H9 (cell line): ENCODE measurements at regions not wholly inside any gene's neighbourhood (a gene's known extent, or its start where the extent isn't known, plus 50 kb on each side); places are given as distances from the start of the nearest gene placed in this dataset.

Experiments
- DNase-seq: peaks from one replicate; pipeline ENCODE4 v3.0.0-alpha.2; 2017
- H2AFZ ChIP-seq: one replicate; pipeline ENCODE4 v1.6.1; 2013; ENCODE audit warnings: mild to moderate bottlenecking, low read length, control low read depth, moderate library complexity
- H2AK5ac ChIP-seq: 2 replicates; pipeline ENCODE4 v1.6.1; 2013; ENCODE audit warnings: low read length, control low read depth, mixed read lengths; ENCODE audit not compliant: insufficient read length
- H2BK120ac ChIP-seq: one replicate; pipeline ENCODE4 v1.6.1; 2013; ENCODE audit warnings: low read depth, mild to moderate bottlenecking, low read length, control low read depth, inconsistent platforms; ENCODE audit not compliant: poor library complexity, severe bottlenecking
- H2BK12ac ChIP-seq: 2 replicates; pipeline ENCODE4 v1.6.1; 2013; ENCODE audit warnings: low read length, control low read depth, mixed read lengths, low read depth; ENCODE audit not compliant: insufficient read length
- H2BK15ac ChIP-seq: 2 replicates; pipeline ENCODE4 v1.6.1; 2013; ENCODE audit warnings: low read depth, low read length, control low read depth
- H2BK20ac ChIP-seq: one replicate; pipeline ENCODE4 v1.6.1; 2013; ENCODE audit warnings: low read depth, mild to moderate bottlenecking, low read length, control low read depth, inconsistent platforms; ENCODE audit not compliant: poor library complexity, severe bottlenecking
- H2BK5ac ChIP-seq: 2 replicates; pipeline ENCODE4 v1.6.1; 2013; ENCODE audit warnings: low read length, control low read depth, mixed read lengths; ENCODE audit not compliant: insufficient read length
- H3K14ac ChIP-seq: 2 replicates; pipeline ENCODE4 v1.6.1; 2013; ENCODE audit warnings: low read length, control low read depth; ENCODE audit not compliant: insufficient read depth
- H3K18ac ChIP-seq: 2 replicates; pipeline ENCODE4 v1.6.1; 2013; ENCODE audit warnings: low read depth, mild to moderate bottlenecking, mixed read lengths, low read length, control low read depth; ENCODE audit not compliant: insufficient read length
- H3K23ac ChIP-seq: 2 replicates; pipeline ENCODE4 v1.6.1; 2013; ENCODE audit warnings: low read length, control low read depth, mixed read lengths, low read depth; ENCODE audit not compliant: insufficient read length
- H3K23me2 ChIP-seq: 2 replicates; pipeline ENCODE4 v1.6.1; 2013; ENCODE audit warnings: low read depth, mild to moderate bottlenecking, mixed read lengths, low read length, control low read depth; ENCODE audit not compliant: insufficient read length, poor library complexity, severe bottlenecking
- H3K27ac ChIP-seq: 2 replicates; pipeline ENCODE4 v1.5.1; 2013; ENCODE audit warnings: low read length, control low read depth, mixed read lengths, low read depth; ENCODE audit not compliant: insufficient read length
- H3K27me3 ChIP-seq: 2 replicates; pipeline ENCODE4 v1.6.1; 2013; ENCODE audit warnings: low read length, control low read depth, inconsistent platforms; ENCODE audit not compliant: insufficient read depth
- H3K4ac ChIP-seq: 2 replicates; pipeline ENCODE4 v1.6.1; 2013; ENCODE audit warnings: low read depth, mild to moderate bottlenecking, control low read depth, inconsistent platforms, low read length, moderate library complexity
- H3K4me1 ChIP-seq: 2 replicates; pipeline ENCODE4 v1.6.1; 2013; ENCODE audit warnings: low read length, control low read depth, inconsistent platforms; ENCODE audit not compliant: insufficient read depth
- H3K4me2 ChIP-seq: 2 replicates; pipeline ENCODE4 v1.6.1; 2013; ENCODE audit warnings: low read length, control low read depth, mixed read lengths; ENCODE audit not compliant: insufficient read length, insufficient read depth
- H3K56ac ChIP-seq: 2 replicates; pipeline ENCODE4 v1.6.1; 2013; ENCODE audit warnings: low read depth, mild to moderate bottlenecking, mixed read lengths, low read length, control low read depth; ENCODE audit not compliant: insufficient read length
- H3K79me1 ChIP-seq: 2 replicates; pipeline ENCODE4 v1.6.1; 2013; ENCODE audit warnings: low read depth, mild to moderate bottlenecking, moderate library complexity, low read length, control low read depth, inconsistent platforms; ENCODE audit not compliant: insufficient read depth, poor library complexity, severe bottlenecking
- H3K79me2 ChIP-seq: 2 replicates; pipeline ENCODE4 v1.6.1; 2013; ENCODE audit warnings: low read length, control low read depth, inconsistent platforms; ENCODE audit not compliant: insufficient read depth
- H3K9ac ChIP-seq: 2 replicates; pipeline ENCODE4 v1.6.1; 2013; ENCODE audit warnings: low read length, control low read depth, mixed read lengths; ENCODE audit not compliant: insufficient read length; ENCODE audit errors: extremely low read depth
- H3K9me3 ChIP-seq: one replicate; pipeline ENCODE4 v1.6.1; 2013; ENCODE audit warnings: low read depth, low read length, inconsistent platforms; ENCODE audit not compliant: control insufficient read depth
- H3T11ph ChIP-seq: one replicate; pipeline ENCODE4 v1.6.1; 2013; ENCODE audit warnings: mild to moderate bottlenecking, low read length, control low read depth, inconsistent platforms
- H4K20me1 ChIP-seq: one replicate; pipeline ENCODE4 v1.6.1; 2013; ENCODE audit not compliant: control insufficient read depth, insufficient read length, insufficient read depth
- H4K5ac ChIP-seq: 2 replicates; pipeline ENCODE4 v1.6.1; 2013; ENCODE audit warnings: low read depth, mild to moderate bottlenecking, mixed read lengths, low read length, control low read depth; ENCODE audit not compliant: insufficient read length
- H4K8ac ChIP-seq: replicated peaks from 2 replicates; pipeline ENCODE4 v1.6.1; 2013; ENCODE audit warnings: low read length, control low read depth, mixed read lengths, low read depth; ENCODE audit not compliant: insufficient read length
- H4K91ac ChIP-seq: 2 replicates; pipeline ENCODE4 v1.6.1; 2013; ENCODE audit warnings: low read depth, mild to moderate bottlenecking, moderate library complexity, mixed read lengths, low read length, control low read depth; ENCODE audit not compliant: insufficient read length
- H3K27ac Mint-ChIP-seq, 3 experiments: 2 replicates in 2 of 3; 3 replicates in 1 of 3; pipeline ENCODE4 v1.8.0; 2020 to 2021; ENCODE audit warnings: mixed read lengths in 3 of 3, mild to moderate bottlenecking in 1 of 3, moderate library complexity in 1 of 3
- H3K27me3 Mint-ChIP-seq: 2 replicates; pipeline ENCODE4 v1.8.0; 2021; ENCODE audit warnings: low read depth, mild to moderate bottlenecking, moderate library complexity, mixed read lengths
- H3K36me3 Mint-ChIP-seq, 3 experiments: 2 replicates in 2 of 3; 3 replicates in 1 of 3; pipeline ENCODE4 v1.8.0; 2020 to 2021; ENCODE audit warnings: low read depth in 3 of 3, mixed read lengths in 3 of 3; ENCODE audit not compliant: insufficient read depth in 1 of 3
- H3K4me1 Mint-ChIP-seq, 2 experiments: 2 replicates each; pipeline ENCODE4 v1.8.0; 2020; ENCODE audit warnings: mixed read lengths in 2 of 2
- H3K4me3 Mint-ChIP-seq, 2 experiments: 2 replicates in 1 of 2; 3 replicates in 1 of 2; pipeline ENCODE4 v1.8.0; 2020 to 2021; ENCODE audit warnings: mild to moderate bottlenecking in 2 of 2, mixed read lengths in 2 of 2, moderate library complexity in 1 of 2
- H3K9me3 Mint-ChIP-seq, 2 experiments: 2 replicates in 1 of 2; 3 replicates in 1 of 2; pipeline ENCODE4 v1.8.0; 2020; ENCODE audit warnings: mild to moderate bottlenecking in 2 of 2, mixed read lengths in 2 of 2, moderate library complexity in 1 of 2
- WGBS: extraction: QIAGEN DNeasy Blood & Tissue Kit; methylation state at CpG from one replicate; pipeline ENCODE4 v1.1.7; 2013; ENCODE audit warnings: missing lambda C conversion rate, low lambda C conversion rate, mixed read lengths; ENCODE audit not compliant: insufficient read length; ENCODE audit errors: extremely low coverage; 5-methylcytosine and 5-hydroxymethylcytosine counted together
- TF ChIP-seq, protein P1 (sequence below): fragments of 200-600 bp; sonication (generic); conservative IDR thresholded peaks from 3 replicates; pipeline ENCODE4 v1.8.0; 2021; ENCODE audit warnings: antibody characterized with exemption, mild to moderate bottlenecking

- Histone ChIP-seq H3K23ac (no peak overlapping the region), H2BK20ac (no peak overlapping the region), H4K91ac (no peak overlapping the region), H3K27me3 (no peaks in the 10 kb centered on the region), H3K9ac (no peak overlapping the region), H4K8ac (no peak overlapping the region), H2BK12ac (no peak overlapping the region), H3K27ac (no peak overlapping the region), H3K9me3 (no peaks in the 10 kb centered on the region), H3K4me1 (no peaks in the 10 kb centered on the region; the same call in 1 of the 2 replicates), H3K4me2 (no peak overlapping the region), H3K23me2 (no peaks in the 10 kb centered on the region), H2BK5ac (no peak overlapping the region), H2BK15ac (no peak overlapping the region), H3T11ph (no peak overlapping the region), H4K20me1 (no peaks in the 10 kb centered on the region), H3K14ac (no peak overlapping the region), H3K79me2 (no peaks in the 10 kb centered on the region), H3K56ac (no peak overlapping the region), H3K4ac (no peak overlapping the region), H2AFZ (no peak overlapping the region), H3K18ac (no peak overlapping the region), H3K79me1 (no peaks in the 10 kb centered on the region), H4K5ac (no peak overlapping the region), H2BK120ac (no peak overlapping the region), H2AK5ac (no peak overlapping the region)
- no CpG with 5 or more reads among the region's 7 CpGs for WGBS
- Mint-ChIP-seq H3K36me3 (no peaks in the 10 kb centered on the region), H3K4me3 (no peak overlapping the region), H3K27ac (peak overlapping the region in 2 of 3 experiments; percentile 54 to 63; a peak in 4 of 7 replicates), H3K9me3 (no peaks in the 10 kb centered on the region), H3K4me1 (peaks cover 16 to 26% of the 10 kb centered on the region in 2 experiments), H3K27me3 (no peaks in the 10 kb centered on the region)
- DNase-seq: no peak
- TF ChIP-seq, protein P1, sequence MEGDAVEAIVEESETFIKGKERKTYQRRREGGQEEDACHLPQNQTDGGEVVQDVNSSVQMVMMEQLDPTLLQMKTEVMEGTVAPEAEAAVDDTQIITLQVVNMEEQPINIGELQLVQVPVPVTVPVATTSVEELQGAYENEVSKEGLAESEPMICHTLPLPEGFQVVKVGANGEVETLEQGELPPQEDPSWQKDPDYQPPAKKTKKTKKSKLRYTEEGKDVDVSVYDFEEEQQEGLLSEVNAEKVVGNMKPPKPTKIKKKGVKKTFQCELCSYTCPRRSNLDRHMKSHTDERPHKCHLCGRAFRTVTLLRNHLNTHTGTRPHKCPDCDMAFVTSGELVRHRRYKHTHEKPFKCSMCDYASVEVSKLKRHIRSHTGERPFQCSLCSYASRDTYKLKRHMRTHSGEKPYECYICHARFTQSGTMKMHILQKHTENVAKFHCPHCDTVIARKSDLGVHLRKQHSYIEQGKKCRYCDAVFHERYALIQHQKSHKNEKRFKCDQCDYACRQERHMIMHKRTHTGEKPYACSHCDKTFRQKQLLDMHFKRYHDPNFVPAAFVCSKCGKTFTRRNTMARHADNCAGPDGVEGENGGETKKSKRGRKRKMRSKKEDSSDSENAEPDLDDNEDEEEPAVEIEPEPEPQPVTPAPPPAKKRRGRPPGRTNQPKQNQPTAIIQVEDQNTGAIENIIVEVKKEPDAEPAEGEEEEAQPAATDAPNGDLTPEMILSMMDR: no peak
Measured at GRCh38 chr20:51931371-51931781, 129.1 kb upstream of the SALL4 start.
